AG04450 (cell line): ENCODE measurements at regions not wholly inside any gene's neighbourhood (a gene's known extent, or its start where the extent isn't known, plus 50 kb on each side); places are given as distances from the start of the nearest gene placed in this dataset.

Source experiments
- CTCF ChIA-PET: fragments of 300-600, 350-600 bp; formaldehyde crosslinking; extraction: SDS; loops from one replicate; lab custom pipeline; 2022; ENCODE audit warnings: antibody characterized with exemption, inconsistent platforms; lab: Charles Lee
- POLR2A ChIA-PET: fragments of 350-600 bp; formaldehyde crosslinking; extraction: SDS; loops from one replicate; lab custom pipeline; 2021; ENCODE audit warnings: antibody characterized with exemption, inconsistent platforms; lab: Yijun Ruan, JAX
- DNase-seq: peaks from one replicate; pipeline ENCODE4 v3.0.0-alpha.2; 2011; ENCODE audit warnings: low read depth, low spot score
- H3K27ac ChIP-seq: one replicate; pipeline ENCODE4 v1.5.1; 2012; ENCODE audit warnings: low read depth, low read length, control low read depth
- H3K27me3 ChIP-seq: one replicate; pipeline ENCODE4 v1.6.0; 2012; ENCODE audit warnings: low read length; ENCODE audit not compliant: control insufficient read depth, insufficient read depth
- H3K4me3 ChIP-seq: 2 replicates; pipeline ENCODE4 v1.5.1; 2011; ENCODE audit warnings: mild to moderate bottlenecking, low read depth, low read length, control low read depth
- H3K9me3 ChIP-seq: 2 replicates; pipeline ENCODE4 v1.5.1; 2012; ENCODE audit warnings: low read length; ENCODE audit not compliant: control insufficient read depth, insufficient read depth
- CTCF ChIP-seq: IDR thresholded peaks from 2 replicates; pipeline ENCODE4 v1.5.1; 2011; ENCODE audit warnings: low read depth, low read length, control low read depth, inconsistent platforms

- ChIA-PET POLR2A (no interaction called here), CTCF (no interaction called here)
- Histone ChIP-seq H3K27ac (no peak overlapping the region), H3K27me3 (no peaks in the 10 kb centered on the region), H3K4me3 (no peak overlapping the region), H3K9me3 (no peaks in the 10 kb centered on the region)
- no peak for DNase-seq
- no peak for TF ChIP-seq CTCF
Measured at GRCh38 chr4:111793433-111794091, 351.7 kb upstream of the FAM241A start.

- no peak for DNase-seq
- POLR2A ChIA-PET = no interaction called here
- Histone ChIP-seq H3K4me3 (no peak overlapping the region), H3K9me3 (no peaks in the 10 kb centered on the region), H3K27ac (no peak overlapping the region), H3K27me3 (no peaks in the 10 kb centered on the region)
- TF ChIP-seq CTCF = no peak
- CTCF ChIA-PET = no interaction called here
Measured at GRCh38 chr4:111797455-111798163, 347.6 kb upstream of the FAM241A start.

- TF ChIP-seq CTCF = no peak
- H3K27me3 ChIP-seq = no peaks in the 10 kb centered on the region
- ChIA-PET CTCF (no interaction called here), POLR2A (no interaction called here)
- no peak overlapping the region for H3K4me3 ChIP-seq
- H3K9me3 ChIP-seq = no peaks in the 10 kb centered on the region
- no peak for DNase-seq
- no peak overlapping the region for H3K27ac ChIP-seq
Measured at GRCh38 chr4:111798840-111799239, 346.4 kb upstream of the FAM241A start.

GRCh38 chr4:111800551-111800950, 344.7 kb upstream of the FAM241A start:
- Histone ChIP-seq H3K27me3 (no peaks in the 10 kb centered on the region), H3K9me3 (no peaks in the 10 kb centered on the region), H3K27ac (no peak overlapping the region), H3K4me3 (no peak overlapping the region)
- no peak for TF ChIP-seq CTCF
- no peak for DNase-seq
- ChIA-PET POLR2A (no interaction called here), CTCF (no interaction called here)

GRCh38 chr4:111802191-111802590, 343.1 kb upstream of the FAM241A start:
- Histone ChIP-seq H3K9me3 (no peaks in the 10 kb centered on the region), H3K4me3 (no peak overlapping the region), H3K27me3 (no peaks in the 10 kb centered on the region), H3K27ac (no peak overlapping the region)
- CTCF ChIA-PET = no interaction called here
- POLR2A ChIA-PET = no interaction called here
- no peak for TF ChIP-seq CTCF
- no peak for DNase-seq
